Endometrium (tissue), 2 donors: ENCODE measurements at regions not wholly inside any gene's neighbourhood (a gene's known extent, or its start where the extent isn't known, plus 50 kb on each side); places are given as distances from the start of the nearest gene placed in this dataset.

Experiments
- FAIRE-seq: peaks from 2 replicates; lab custom pipeline; 2012; peaks lifted over from hg19 to GRCh38; lab: Jason Lieb, UNC
- donor health status: control.
- donor health status: control.

GRCh38 chr13:91106565-91106964 lies 240.9 kb upstream of the MIR17HG start:
- no peak for FAIRE-seq

DNA sequence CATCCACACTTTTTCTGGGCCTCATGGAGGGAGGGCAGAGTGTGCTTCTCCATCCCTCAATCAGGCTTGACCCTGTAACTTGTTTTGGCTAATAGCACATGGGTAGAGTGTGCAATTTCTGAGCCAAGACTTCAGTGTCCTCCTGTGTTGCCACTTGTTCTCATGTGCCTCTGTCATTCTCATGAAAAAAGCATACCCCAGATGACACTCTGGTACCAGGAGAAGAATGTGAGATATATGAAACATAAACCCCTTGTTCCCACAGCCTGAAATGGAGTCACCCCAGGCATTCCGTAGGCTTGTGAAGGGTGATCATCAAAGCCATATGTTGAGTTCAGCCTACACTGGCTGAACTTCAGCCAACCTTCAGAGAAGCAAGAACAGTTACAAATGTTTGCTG lies 239.2 kb upstream of the MIR17HG start:
- FAIRE-seq = no peak

GRCh38 chr13:91111476-91112200 lies 235.8 kb upstream of the MIR17HG start:
- no peak for FAIRE-seq

GRCh38 chr13:91112201-91112923 lies 235.1 kb upstream of the MIR17HG start:
- FAIRE-seq = no peak

DNA sequence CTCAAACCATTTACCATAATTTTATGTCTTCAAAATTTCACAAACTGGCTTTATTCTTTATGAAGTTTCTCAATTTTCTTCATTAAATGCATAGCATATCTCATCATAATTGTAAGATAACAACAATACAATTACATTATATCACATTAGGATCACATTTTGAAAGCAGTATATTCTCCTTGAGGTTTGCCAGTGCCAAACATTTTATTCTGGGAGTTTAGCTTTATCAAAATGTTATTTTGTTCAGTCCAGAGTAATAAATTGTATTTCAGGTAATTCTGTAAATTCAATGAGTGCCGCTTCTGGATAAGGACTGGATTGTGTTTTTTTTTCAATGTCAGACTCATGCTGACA lies 234.6 kb upstream of the MIR17HG start:
- FAIRE-seq = no peak

- FAIRE-seq = no peak
Observed at GRCh38 chr13:91115776-91116175, 231.7 kb upstream of the MIR17HG start.

DNA sequence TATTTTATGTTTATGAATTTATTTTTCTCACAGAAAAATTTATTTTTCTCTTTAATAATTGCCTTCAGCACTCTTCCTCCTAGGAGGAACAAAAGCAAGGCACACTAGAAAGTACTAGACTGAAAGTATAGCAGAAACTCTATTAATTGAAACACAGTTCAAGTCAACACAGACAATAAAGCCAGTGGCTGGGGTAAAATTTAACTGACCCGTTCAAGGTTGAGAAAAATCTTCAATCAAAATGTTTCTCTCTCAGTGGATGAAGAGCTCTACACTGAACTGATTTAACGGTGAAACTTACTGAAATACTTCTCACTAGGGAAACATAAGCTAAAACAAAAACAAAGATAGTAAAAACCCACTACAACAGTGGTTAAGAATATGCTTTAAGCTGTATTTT lies 230.1 kb upstream of the MIR17HG start:
- no peak for FAIRE-seq

DNA sequence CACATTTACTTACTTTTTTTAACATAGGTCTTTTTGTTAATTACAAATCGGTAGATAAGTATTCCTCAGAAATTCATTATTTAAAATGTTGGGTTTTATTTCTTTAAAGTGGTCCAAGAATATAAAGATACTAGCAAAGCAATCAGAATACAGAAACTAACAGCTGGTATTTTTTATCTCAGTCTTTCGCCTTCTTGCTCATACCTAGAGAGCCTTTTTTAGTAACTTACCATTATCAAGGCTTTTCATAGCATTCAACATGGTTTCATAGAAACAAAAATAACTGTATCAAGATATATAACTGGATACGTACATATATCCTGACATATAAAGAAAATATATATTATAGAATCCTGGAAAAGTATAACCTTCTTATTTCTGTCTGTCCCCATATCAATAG lies 227.8 kb upstream of the MIR17HG start:
- no peak for FAIRE-seq

GRCh38 chr13:91122766-91123165 lies 224.7 kb upstream of the MIR17HG start:
- FAIRE-seq = no peak

- FAIRE-seq = no peak
Observed at GRCh38 chr13:91123456-91124127, 223.9 kb upstream of the MIR17HG start.

- no peak for FAIRE-seq
Observed at GRCh38 chr13:91126806-91127205, 220.7 kb upstream of the MIR17HG start.

- no peak for FAIRE-seq
Observed at GRCh38 chr13:91127995-91128394, 219.5 kb upstream of the MIR17HG start.

DNA sequence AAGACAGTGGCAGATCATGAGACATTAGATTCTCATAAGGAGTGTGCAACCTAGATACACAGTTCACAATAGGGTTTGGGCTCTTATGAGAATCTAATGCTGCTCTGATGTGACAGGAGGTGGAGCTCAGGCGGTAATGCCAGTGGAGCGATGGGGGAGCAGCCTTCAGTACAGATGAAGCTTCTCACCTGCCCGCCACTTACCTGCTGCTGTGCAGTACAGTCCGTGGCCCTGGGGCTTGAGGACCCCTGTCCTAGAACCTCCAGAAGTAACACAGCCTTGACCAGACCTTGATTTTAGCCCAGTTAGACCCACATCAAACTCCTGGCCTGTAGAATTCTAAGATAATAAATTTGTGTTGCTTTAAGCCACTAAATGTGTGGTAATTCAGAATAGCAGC lies 215.1 kb upstream of the MIR17HG start:
- FAIRE-seq = no peak

DNA sequence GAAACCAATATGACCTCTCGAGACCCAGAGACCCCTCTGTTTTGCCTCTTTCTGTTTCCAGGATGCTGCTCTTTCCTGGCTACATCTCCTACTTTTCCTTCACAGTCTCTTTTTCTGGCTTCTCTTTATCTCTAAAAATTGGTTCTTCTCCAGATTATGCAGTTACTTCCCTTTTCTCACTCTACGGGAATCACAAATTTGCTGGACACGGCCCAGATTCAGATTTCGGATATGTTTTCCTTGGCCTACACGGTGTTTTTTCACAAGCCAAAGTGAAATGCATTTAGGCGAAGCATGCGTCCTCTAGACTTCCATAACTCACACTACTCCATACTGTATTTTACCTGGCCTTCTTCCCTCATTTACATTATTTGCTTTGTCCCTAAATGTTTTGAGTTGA lies 214.7 kb upstream of the MIR17HG start:
- FAIRE-seq = no peak

GRCh38 chr13:91133941-91134802 lies 213.3 kb upstream of the MIR17HG start:
- FAIRE-seq = peak; percentile 82

DNA sequence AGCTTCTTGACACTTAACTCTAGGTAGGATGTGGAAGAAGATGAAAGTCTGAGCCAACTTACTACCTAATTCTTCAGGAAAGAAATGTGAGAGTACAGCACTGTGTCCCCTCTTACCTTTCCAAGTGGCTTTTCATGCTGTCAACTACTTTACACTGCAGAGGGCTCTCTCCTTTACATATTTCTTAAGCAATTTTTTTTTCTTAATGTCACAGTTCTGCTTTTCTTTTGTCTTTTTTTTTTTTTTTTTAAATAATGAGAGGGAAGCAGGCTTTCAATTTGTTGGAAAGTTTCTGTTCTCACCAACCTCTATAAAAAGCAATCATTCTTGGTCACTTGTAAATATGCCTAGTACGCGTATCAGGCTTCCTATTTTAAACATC lies 212.7 kb upstream of the MIR17HG start:
- FAIRE-seq = no peak

GRCh38 chr13:91135376-91135775 lies 212.1 kb upstream of the MIR17HG start:
- FAIRE-seq = no peak

DNA sequence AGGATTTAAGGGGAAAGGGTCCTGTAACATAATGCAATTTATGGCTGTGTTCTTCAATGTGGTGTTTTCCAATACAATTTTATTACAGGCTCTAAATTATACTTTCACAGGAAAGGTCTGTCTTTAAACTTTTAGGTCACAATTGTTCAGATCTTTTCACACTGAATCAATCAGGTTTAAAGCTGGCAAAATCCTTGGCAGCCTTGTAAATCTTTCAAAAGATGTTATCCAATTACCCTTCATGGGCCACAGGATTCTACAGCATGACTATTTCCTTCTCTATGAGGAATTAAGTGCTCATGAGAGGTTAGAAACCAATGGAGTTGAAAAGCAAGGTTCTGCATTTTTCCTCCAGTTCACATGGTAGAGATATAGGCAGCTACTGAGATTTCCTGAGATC lies 211.5 kb upstream of the MIR17HG start:
- no peak for FAIRE-seq

GRCh38 chr13:91136806-91137205 lies 210.7 kb upstream of the MIR17HG start:
- no peak for FAIRE-seq

DNA sequence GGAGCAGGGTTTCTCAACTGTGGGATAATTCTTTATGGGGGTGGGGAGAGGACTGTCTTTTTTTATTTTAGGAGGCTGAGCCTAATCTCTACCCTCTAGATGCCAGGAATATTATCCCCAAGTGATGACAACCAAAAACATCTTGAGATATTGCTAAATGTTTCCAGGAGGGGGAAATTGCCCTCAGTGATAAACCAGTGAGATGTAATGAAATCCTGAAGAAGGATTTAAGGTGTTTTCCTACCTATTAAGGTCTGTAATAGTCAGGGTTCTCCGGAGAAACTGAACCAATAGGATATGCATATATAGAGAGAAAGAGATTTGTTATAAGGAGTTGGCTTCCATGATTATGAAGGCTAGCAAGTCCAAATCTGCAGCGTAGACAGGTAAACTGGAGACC lies 208.3 kb upstream of the MIR17HG start:
- FAIRE-seq = no peak

DNA sequence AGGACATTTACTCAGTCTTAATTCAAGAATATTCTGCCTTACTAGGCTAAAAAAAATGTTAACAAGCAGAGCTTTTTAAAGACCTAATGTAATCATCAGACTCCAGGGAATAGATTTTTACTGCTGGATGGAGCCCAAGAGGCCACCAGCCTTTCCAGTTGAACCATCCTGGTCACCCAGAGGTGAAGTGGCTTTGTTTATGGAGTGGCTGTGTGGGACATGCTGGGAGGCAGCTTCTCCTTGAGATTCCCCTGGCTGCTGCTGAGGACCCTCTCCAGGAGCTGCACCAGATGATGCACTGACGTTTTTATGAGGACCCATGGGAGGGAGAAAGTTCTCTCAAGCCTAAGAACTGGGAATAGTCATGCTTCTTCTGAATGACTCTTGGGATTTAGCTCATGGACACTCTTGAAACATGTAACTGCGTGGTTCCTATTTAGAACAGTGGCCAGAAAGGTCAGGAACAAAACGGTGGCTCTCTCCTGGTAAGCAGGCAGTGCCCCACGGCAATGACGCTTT lies 205.9 kb upstream of the MIR17HG start:
- no peak for FAIRE-seq

- FAIRE-seq = no peak
Observed at GRCh38 chr13:91142572-91142971, 204.9 kb upstream of the MIR17HG start.
